Sigmoid colon (tissue), 4 donors: ENCODE measurements at regions not wholly inside any gene's neighbourhood (a gene's known extent, or its start where the extent isn't known, plus 50 kb on each side); places are given as distances from the start of the nearest gene placed in this dataset.

Experiments
- EP300 ChIP-seq, 4 donors: sonication (generic); formaldehyde crosslinking; IDR thresholded peaks; one replicate each; pipeline ENCODE4 v1.6.1; 2017; ENCODE audit warnings: antibody characterized with exemption in 4 of 4
- POLR2AphosphoS5 ChIP-seq, 4 donors: sonication (generic); formaldehyde crosslinking; IDR thresholded peaks; one replicate each; pipeline ENCODE4 v1.6.1; 2017; ENCODE audit warnings: antibody characterized with exemption in 4 of 4
- TF ChIP-seq, protein P1 (sequence below), 4 experiments: fragments of 450-650 bp in 3 of 4; fragments of 200-600 bp in 1 of 4; IDR thresholded peaks; one replicate each; pipeline ENCODE4 v1.5.1; 2016 to 2019; ENCODE audit warnings: antibody characterized with exemption in 4 of 4, mild to moderate bottlenecking in 3 of 4, moderate library complexity in 2 of 4

DNA sequence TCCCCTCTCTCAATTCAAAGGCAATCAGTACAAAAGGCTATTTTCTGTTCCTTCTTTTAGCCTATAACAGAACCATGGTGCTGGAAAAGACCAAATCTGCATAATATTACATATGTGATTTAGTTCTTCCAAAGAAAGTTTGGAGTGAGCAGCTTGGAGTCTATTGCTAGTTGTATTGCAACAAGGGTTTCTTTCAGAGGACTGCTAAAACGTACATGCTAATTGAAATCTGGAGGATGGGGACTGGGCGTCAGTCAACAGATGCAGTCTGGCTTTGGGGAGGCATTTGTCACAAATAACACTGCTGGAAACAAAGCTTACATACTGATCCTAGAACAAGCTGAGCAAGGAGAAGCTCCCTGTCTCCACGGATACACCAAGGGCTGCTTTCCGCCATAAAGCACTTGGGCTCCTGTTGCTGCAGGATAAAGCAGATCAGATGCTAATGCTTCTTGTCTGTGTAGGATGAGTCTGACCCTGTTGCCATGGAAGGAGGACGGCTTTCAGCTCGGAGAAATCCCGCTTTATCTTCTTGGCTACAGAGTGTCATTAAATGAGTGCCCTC, 883.5 kb downstream of the SORCS1 start:
- TF ChIP-seq, protein P1, sequence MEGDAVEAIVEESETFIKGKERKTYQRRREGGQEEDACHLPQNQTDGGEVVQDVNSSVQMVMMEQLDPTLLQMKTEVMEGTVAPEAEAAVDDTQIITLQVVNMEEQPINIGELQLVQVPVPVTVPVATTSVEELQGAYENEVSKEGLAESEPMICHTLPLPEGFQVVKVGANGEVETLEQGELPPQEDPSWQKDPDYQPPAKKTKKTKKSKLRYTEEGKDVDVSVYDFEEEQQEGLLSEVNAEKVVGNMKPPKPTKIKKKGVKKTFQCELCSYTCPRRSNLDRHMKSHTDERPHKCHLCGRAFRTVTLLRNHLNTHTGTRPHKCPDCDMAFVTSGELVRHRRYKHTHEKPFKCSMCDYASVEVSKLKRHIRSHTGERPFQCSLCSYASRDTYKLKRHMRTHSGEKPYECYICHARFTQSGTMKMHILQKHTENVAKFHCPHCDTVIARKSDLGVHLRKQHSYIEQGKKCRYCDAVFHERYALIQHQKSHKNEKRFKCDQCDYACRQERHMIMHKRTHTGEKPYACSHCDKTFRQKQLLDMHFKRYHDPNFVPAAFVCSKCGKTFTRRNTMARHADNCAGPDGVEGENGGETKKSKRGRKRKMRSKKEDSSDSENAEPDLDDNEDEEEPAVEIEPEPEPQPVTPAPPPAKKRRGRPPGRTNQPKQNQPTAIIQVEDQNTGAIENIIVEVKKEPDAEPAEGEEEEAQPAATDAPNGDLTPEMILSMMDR (IDR thresholded peaks at IDR 0.05) = no peak
- no peak for TF ChIP-seq EP300 (IDR thresholded peaks at IDR 0.05)
- no peak for TF ChIP-seq POLR2AphosphoS5 (IDR thresholded peaks at IDR 0.05)
